GM19455 (cell line): ENCODE measurements at regions not wholly inside any gene's neighbourhood (a gene's known extent, or its start where the extent isn't known, plus 50 kb on each side); places are given as distances from the start of the nearest gene placed in this dataset.
"Not testable (repeated sequence)": the region's sequence is repeated elsewhere in the genome, so short reads cannot be mapped to it uniquely, and the experiment has no call there.

Source experiments
- ATAC-seq: cut with Tn5 transposase; IDR thresholded peaks from one replicate; pipeline ENCODE4 v1.9.1; 2021; ENCODE audit not compliant: unreplicated experiment

DNA sequence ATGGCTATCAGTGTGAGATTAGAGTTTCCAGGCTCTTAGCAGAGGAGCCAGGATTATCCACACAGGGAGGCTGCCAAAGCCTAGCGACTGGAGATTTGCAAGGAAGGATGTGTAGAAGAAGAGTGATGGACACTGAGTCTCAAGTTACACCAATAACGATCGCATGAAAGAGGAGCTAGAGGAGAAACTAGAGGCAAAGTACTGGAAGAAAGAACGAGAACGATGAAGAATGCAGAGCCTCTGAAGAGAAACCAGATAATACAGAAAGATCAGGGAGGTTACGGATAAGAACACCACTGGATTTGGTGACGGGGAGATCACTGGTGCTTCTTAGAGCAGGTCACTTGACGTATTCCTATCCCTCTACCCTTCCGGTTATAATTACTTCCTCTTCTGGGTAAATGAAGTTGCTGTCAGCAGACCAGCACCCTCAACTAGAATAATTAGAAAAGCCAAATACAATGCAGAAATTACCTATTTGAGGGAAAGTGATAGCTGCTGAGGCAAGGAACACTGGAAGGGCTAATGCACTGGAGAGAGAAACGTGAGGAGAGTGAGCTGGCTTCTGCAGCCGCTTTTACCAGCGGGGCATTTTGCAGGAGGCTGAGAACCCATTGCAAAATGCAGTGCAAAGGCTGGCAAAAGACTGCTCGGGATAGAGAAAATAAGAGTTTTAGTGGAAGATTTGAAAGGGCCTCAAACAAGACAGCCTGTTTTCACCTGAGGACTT, 93.1 kb upstream of the HIF1A start:
- ATAC-seq = no peak

DNA sequence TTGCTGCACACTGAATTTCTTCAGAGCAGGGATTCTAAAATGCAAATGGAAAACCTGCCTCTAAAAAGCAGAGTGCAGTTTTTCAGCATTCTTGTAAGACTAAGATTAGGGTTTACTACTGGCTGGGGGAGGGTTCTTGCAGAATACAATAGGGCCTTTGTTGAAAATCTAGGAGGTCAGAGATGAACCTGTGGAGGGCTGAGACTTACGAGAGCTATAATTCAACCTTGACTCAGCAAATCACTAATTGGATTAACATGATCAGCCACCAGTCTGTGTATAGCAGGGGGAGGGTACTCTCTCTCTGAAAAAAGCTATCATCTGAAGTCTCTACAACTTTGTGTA, 92.6 kb upstream of the HIF1A start:
- ATAC-seq = no peak

DNA sequence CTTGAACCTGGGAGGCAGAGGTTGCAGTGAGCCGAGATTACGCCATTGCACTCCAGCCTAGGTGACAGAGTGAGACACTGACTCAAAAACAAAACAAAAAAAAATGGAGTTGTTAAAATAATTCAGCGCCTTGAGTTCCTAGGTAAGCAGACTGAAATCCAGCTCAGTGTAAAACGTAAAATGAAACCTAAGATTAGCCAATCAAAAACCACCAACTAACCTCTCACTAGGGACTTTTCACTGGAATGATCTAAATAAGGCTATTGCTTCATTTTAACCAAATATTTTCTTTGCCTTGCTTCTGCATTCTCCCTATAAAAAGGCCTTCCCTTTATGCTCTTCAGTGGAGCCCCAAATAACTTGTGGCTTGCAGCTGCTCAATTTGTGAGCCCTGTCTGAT, 91.6 kb upstream of the HIF1A start:
- no peak for ATAC-seq

GRCh38 chr14:61607570-61608244, 87.6 kb upstream of the HIF1A start:
- no peak for ATAC-seq

GRCh38 chr14:61608245-61609165, 86.8 kb upstream of the HIF1A start:
- ATAC-seq = no peak

DNA sequence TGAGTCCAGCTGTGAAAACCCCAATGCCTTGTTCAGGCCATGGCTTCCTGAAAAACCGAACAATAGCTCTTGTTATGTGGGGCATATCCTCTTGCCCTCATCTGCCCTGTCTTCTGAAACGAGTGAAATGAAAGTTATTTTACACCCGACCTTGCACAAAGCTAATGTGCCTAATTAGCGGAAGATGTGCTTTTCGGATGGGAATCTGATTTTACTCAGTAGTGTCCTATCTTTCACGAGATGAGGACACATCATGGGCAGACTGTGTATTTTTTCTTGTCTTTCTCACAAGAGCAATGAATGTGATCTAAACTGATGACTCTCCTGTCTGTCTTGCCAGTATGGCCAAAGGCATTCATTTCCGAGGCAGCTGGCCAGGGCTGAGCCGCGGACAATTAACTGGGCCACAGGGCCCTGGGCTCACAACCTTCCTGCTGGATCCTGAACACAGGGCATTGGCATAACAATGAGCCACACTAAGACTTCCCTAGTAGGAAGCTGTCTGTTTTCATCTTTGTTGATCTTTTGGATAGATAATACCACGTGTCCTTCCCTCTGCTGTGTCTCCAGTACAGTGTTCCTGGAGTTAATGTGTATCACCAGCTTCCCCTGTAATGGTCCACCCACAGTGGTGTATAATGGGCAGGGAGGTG, 86.0 kb upstream of the HIF1A start:
- no peak for ATAC-seq

- no peak for ATAC-seq
Measured at GRCh38 chr14:61609884-61610283, 85.4 kb upstream of the HIF1A start.

DNA sequence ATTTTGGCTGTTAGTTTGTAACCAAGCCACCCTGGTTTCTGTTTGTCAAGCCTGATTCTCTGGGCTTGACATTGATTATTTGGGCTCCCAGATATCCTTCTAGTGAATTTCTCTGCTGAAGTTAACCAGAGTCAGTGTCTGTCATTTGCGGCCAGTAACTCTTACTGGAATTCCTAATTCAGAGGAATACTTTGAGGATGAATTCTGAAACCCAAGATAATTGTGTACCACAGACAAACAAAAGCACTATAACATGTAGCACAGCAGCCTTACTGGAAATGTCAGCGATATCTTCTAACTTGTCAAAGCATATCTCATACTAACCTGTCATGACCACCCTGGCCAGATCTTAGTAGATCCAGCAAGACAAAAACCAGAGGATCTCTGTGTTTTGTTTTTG, 84.4 kb upstream of the HIF1A start:
- ATAC-seq = no peak

GRCh38 chr14:61611880-61612630, 83.3 kb upstream of the HIF1A start:
- ATAC-seq = no peak

DNA sequence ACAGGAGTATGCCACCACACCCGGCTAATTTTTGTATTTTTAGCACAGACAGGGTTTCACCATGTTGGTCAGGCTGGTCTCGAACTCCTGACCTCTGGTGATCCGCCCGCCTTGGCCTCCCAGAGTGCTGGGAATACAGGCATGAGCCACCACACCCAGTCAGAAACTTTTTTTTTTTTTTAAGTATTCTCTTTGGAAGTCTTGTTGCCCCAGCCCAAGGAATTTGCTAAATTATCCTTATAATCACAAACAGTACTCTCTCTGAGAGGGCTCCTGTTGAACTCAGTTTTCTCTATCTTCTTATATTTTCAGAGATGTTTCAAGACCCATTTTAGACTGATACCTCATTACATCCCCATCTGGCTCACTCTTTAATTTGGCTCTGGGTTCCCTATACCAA, 82.3 kb upstream of the HIF1A start:
- ATAC-seq = not testable (repeated sequence)

- ATAC-seq = no peak
Measured at GRCh38 chr14:61614693-61615092, 80.6 kb upstream of the HIF1A start.

DNA sequence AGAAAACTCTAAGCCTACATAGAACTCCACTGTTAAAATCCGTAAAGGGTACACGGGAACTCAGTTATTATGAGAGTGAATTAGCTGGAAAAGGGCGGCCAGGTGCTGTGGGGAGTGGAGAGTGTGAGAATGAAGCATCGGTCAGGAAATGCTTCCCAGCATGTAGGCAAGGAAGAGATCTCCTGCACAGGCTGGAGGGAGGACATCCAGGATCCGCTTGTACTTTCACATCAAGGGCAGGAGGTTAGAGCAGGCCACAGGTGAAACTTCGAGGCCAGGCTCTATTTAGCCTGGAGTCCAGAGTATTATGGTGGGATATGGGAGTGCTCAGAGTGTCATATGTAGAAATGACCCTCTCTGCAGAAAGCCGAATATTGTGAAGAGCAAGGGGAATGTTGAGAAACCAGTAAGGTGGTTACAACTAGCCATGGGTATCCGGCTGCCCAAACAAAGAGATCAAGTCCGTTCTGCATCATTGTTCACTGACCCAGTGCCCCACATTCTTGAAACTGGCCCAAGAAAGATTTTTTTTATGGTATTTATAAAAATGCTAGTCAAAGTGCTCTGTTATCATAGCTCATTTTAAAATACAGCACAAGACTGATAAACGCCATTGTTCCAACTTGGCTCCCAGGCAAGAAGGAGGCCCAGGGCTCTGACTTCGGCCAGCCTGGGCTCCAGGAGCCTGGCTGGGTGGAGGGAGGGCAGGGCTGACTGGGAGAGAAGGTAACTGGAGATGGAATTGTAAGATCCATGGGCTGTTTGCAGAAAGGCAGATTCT, 79.4 kb upstream of the HIF1A start:
- no peak for ATAC-seq

- no peak for ATAC-seq
Measured at GRCh38 chr14:61616524-61617185, 78.7 kb upstream of the HIF1A start.

DNA sequence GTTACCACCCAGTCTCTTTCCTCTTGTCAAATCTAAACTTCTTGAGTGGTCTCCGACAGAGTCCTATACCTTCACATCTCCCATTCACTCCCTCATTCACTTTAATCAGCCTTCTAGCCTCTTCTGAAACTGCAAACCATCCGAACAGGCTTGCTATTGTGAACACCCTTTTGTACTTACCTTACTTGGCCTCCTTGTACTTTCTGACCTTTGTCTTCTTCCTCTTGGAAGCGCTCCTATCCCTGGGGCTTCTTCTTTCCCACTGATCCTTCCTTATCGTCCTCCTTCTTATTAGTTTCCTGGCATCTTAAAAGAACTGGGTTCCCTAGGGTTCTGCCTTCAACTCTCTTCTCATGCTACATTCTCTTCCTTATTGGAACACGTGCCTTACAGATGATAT, 76.9 kb upstream of the HIF1A start:
- ATAC-seq = no peak

- no peak for ATAC-seq
Measured at GRCh38 chr14:61619494-61619893, 75.8 kb upstream of the HIF1A start.

- peak; percentile 68 for ATAC-seq
Measured at GRCh38 chr14:61620130-61620946, 75.0 kb upstream of the HIF1A start.

DNA sequence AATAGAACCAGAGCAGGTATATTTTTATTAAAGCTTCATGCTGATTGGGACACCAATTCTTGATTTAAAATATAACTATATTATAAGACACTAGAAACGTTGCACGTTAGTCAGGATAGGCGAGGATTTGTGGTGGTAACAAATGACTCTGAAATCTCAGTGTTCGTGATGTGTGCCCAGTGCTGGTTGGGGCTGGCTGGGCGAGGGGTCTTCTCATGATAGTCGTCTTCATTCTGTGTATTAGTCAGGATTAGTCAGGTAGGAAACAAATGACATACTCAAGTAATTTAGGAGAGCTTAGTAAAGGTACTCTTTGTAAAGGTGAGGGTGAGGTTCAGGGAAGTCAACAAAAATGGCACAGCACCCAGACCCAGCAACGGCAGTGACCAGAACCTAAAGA, 73.9 kb upstream of the HIF1A start:
- no peak for ATAC-seq

GRCh38 chr14:61622051-61622450, 73.3 kb upstream of the HIF1A start:
- no peak for ATAC-seq
